Right ventricle myocardium inferior (tissue), 1 donor: ENCODE measurements at regions not wholly inside any gene's neighbourhood (a gene's known extent, or its start where the extent isn't known, plus 50 kb on each side); places are given as distances from the start of the nearest gene placed in this dataset.

ENCODE experiments used
- ATAC-seq: fragments of 200-7000 bp; cut with Tn5 transposase; one replicate; pipeline ENCODE4 v1.9.1; 2020; ENCODE audit warnings: mild to moderate bottlenecking, moderate library complexity
- DNase-seq: peaks from one replicate; pipeline ENCODE4 v3.0.0; 2021; ENCODE audit errors: missing footprints
- intact Hi-C: fragments of 100-400 bp; cut with DNase I; formaldehyde crosslinking; loops from one replicate; pipeline ENCODE4 v1.11.0; 2022
- donor health status: DM: no; HTN: yes; CAD: no; lungs with severe emphysema.

- intact Hi-C loops: no loop called here
- ATAC-seq: no peak
- no peak for DNase-seq
These were observed 640.2 kb upstream of the KIRREL3 start for GRCh38 chr11:127640561-127641451.

GRCh38 chr11:127639916-127640315, 639.3 kb upstream of the KIRREL3 start:
- ATAC-seq: no peak
- intact Hi-C loops: no loop called here
- no peak for DNase-seq

GRCh38 chr11:127632976-127633680, 632.6 kb upstream of the KIRREL3 start:
- no peak for ATAC-seq
- intact Hi-C loops: no loop called here
- DNase-seq: no peak

DNA sequence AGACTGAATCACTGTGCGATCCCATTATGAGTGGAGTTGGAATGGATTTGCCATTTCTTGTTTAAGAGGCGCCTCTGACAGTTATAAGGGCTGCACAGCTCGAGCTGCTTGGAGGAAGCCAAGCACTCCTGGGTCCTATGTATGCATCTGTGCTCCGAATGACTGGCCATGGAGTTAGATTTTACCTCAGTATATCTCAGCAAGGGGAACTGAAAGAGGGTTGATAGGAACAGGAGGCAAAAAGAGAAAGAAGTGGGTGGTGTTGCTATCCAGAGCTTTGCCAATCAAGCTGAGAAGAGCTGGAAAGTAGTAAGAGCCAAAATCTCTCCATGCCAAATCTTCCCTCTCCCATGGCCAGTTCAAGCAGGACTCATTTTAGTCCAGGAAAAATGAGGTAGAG, 632.0 kb upstream of the KIRREL3 start:
- intact Hi-C loops: no loop called here
- DNase-seq (no peak), ATAC-seq (no peak)

DNA sequence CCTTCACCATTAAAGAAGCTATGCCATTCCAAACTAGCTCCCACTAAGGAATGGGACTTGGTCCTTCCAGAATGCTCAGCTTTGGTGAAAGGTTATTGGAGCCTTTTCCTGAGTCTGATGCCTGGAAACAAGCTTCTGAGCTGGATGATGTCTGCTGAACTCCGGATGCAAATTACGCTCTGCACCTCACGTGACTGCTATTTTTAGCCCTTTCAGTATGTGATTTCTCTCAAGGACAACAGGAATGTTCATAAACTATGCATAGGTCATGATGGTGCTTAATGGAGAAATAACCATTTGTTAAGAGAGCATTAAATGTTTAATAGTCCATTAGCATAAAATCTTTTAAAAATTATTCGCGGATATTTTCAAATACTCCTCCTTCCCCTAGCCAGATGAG, 631.4 kb upstream of the KIRREL3 start:
- intact Hi-C loops: no loop called here
- ATAC-seq (no peak), DNase-seq (no peak)

GRCh38 chr11:127629200-127629599, 628.6 kb upstream of the KIRREL3 start:
- ATAC-seq: no peak
- no peak for DNase-seq
- intact Hi-C loops: no loop called here

DNA sequence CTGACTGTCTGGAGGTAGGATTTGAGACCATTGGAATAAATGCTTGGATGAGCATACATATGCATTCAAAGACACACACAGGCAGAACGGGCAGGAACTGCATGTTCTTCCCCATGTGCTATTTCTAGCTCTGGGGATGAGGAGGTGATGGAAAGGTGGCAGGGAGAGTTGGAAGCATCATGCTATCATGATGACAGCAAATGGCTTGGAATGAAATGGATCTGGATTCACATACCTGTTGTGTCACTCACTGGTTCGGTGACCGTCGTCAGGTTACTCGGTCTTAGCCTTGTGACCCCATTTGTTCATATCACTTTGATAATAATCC, 627.9 kb upstream of the KIRREL3 start:
- no peak for ATAC-seq

DNA sequence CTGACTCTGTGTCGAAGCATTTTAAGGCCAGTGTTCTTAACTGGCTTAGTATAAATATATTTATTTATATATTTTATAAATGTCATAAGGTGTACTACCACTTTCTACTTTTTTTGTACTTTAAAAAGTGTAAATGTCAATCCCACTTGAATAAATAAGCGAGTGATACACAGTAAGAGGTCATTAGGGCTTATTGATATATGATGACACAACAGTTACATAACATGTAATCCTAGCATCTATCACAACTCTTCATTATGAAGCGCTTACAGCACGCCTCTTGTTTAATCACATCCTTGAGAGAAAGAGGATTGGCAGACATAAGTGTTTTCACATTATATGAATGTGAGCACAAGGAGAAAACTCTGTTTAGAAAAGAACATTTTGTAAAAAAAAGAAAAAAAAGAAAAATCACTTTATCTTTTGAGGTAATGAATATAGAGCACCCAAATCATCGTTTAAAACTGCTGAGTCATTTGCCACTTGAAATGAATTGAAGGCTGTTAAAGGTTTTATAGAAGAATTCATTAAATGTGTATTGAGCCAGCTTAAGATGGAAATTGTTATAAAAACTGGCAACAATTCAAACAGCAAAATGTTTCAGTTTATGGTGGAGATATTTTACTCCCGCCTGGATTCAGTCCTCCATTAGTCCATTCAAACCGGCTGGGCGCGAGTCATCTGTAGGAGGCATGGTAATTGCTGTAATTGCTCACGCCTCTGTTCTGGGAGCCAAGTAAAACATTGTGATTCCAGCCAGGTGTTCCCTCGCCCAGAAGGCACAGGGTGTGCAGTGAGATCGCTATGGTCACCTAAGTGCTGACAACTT, 627.3 kb upstream of the KIRREL3 start:
- intact Hi-C loops: no loop called here
- ATAC-seq (no peak), DNase-seq (no peak)

More for the DNA sequence above, 627.9 kb upstream of the KIRREL3 start:
- DNase-seq: no peak
- intact Hi-C loops: no loop called here

DNA sequence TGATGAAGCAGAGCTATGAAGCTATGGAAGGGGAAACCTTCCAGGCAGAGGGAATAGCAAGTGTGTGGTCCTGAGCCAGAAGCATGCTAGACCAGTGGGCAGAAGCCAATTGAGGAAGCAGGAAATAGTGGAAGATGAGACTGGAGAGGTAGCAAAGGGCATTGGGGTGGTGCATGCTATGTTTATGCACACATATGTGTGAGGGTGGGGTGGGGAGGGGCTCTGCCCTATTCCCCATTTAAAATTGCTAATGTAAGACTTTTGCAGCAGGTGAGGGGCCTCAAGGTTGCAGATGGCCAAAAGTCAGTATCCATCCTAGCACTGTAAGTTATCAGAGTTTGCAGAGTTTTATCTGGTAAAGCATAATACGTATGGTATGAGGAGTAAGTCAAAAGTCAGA, 626.6 kb upstream of the KIRREL3 start:
- intact Hi-C loops: no loop called here
- DNase-seq: no peak
- ATAC-seq: no peak

- DNase-seq: no peak
- ATAC-seq: no peak
- intact Hi-C loops: no loop called here
These were observed 624.8 kb upstream of the KIRREL3 start for GRCh38 chr11:127625402-127625801.

DNA sequence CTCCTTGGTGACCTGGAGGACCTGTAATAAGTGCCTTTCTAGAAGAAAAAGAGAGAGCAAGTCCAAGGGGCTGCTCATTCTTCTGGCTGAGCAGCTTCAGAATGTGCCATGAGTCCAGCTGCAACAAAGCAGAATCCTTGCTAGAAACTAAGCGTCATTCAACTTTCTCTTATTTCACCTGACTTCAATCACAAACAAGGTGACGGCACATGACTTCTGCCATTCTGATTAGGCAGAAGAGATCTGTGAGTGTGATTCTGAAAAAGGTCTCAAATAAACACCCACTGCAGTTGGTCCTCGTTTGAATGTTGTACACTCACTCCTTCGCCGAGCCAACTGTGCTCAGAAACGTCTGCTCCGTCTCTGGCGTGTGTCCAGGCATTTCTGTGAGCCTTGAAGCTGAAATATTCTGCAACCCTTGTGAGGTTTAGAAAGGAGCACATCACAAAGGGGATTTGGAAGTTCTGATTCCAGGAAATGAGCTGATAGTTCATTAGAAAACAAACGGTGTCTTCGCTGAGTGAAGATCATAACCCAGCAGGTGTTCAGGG, 623.8 kb upstream of the KIRREL3 start:
- intact Hi-C loops: no loop called here
- ATAC-seq (no peak), DNase-seq (no peak)

- DNase-seq: no peak
- ATAC-seq: no peak
- intact Hi-C loops: no loop called here
These were observed 622.1 kb upstream of the KIRREL3 start for GRCh38 chr11:127622686-127623085.

- DNase-seq (no peak), ATAC-seq (no peak)
- intact Hi-C loops: no loop called here
These were observed 620.1 kb upstream of the KIRREL3 start for GRCh38 chr11:127620671-127621070.

GRCh38 chr11:127619946-127620345, 619.4 kb upstream of the KIRREL3 start:
- ATAC-seq: no peak

GRCh38 chr11:127618721-127619120, 618.2 kb upstream of the KIRREL3 start:
- ATAC-seq: no peak
- no peak for DNase-seq
- intact Hi-C loops: no loop called here

More at GRCh38 chr11:127619946-127620345, 619.4 kb upstream of the KIRREL3 start:
- no peak for DNase-seq
- intact Hi-C loops: no loop called here

- intact Hi-C loops: no loop called here
- DNase-seq (no peak), ATAC-seq (no peak)
These were observed 615.6 kb upstream of the KIRREL3 start for GRCh38 chr11:127616158-127616557.

- DNase-seq: no peak
- intact Hi-C loops: no loop called here
These were observed 612.0 kb upstream of the KIRREL3 start for GRCh38 chr11:127612607-127613006.

DNA sequence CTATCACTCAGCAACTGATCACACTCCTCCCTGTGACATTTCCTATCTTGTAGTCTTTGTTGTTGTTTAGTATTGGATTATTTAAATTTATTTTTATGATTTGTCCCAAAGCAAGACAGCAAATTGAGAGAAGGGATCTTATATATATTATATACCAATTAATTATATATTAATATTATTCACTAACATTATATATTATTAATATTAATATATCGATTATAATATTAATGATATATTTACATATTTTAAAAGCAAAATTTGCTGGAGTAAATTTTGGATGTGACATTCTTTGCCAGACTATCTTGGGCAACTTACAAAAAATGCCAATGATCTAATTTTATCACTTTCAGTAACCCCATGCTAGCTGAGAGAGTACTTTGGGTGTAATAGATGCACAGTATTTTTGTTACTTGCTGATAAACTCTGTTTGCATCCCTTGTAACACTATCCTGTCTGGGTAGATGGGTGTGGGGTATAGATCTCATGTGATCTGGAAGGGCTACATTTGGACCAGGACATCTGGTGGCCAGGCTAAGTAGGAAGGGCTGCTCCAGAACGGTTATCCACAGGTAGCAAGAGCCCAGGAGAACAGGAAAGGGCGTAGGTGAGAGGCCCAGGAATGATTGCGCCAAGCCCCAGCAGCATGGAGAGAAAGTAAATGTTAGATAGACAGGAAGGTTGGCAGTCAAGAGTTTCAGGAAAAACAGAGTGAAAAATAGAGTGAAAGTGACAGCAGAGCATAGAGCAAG, 608.6 kb upstream of the KIRREL3 start:
- DNase-seq (no peak), ATAC-seq (no peak)
- intact Hi-C loops: no loop called here

More at GRCh38 chr11:127612607-127613006, 612.0 kb upstream of the KIRREL3 start:
- no peak for ATAC-seq
